IMR-90 (cell line): ENCODE measurements at regions not wholly inside any gene's neighbourhood (a gene's known extent, or its start where the extent isn't known, plus 50 kb on each side); places are given as distances from the start of the nearest gene placed in this dataset.

Source experiments
- ATAC-seq: fragments of 200-7000 bp; cut with Tn5 transposase; 2 replicates; pipeline ENCODE4 v1.9.1; 2020; ENCODE audit warnings: low read depth, mild to moderate bottlenecking, moderate library complexity
- BruUV-seq: library from RNA; stranded (reverse); fragments of 400-500 nt; replicated peaks from 2 replicates; lab custom pipeline; 2021; lab: Mats Ljungman, UMichigan
- CTCF ChIA-PET: fragments of 300-600 bp; formaldehyde crosslinking; extraction: SDS; loops from one replicate; lab custom pipeline; 2021; ENCODE audit warnings: antibody characterized with exemption; lab: Yijun Ruan, JAX
- POLR2A ChIA-PET: fragments of 300-600 bp; sonication (Branson Sonifier 250); formaldehyde crosslinking; loops from one replicate; lab custom pipeline; 2022; ENCODE audit warnings: antibody characterized with exemption; ENCODE audit not compliant: unreplicated experiment; lab: Charles Lee
- DNase-seq: peaks from one replicate; pipeline ENCODE4 v3.0.0; 2013
- H2AFZ ChIP-seq: replicated peaks from 2 replicates; pipeline ENCODE3; 2013; ENCODE audit warnings: low read length, mild to moderate bottlenecking; ENCODE audit not compliant: poor library complexity
- H2AK5ac ChIP-seq: 2 replicates; pipeline ENCODE4 v1.6.1; 2013; ENCODE audit warnings: low read depth, low read length, inconsistent platforms
- H2AK9ac ChIP-seq: replicated peaks from 2 replicates; pipeline ENCODE3; 2013; ENCODE audit warnings: mild to moderate bottlenecking, low read depth, low read length, moderate library complexity; ENCODE audit not compliant: poor library complexity
- H2BK120ac ChIP-seq: 2 replicates; pipeline ENCODE4 v1.6.1; 2013; ENCODE audit warnings: low read depth, low read length, inconsistent platforms
- H2BK15ac ChIP-seq: 3 replicates; pipeline ENCODE4 v1.6.1; 2013; ENCODE audit warnings: low read depth, low read length, inconsistent platforms
- H2BK20ac ChIP-seq: 2 replicates; pipeline ENCODE4 v1.6.1; 2013; ENCODE audit warnings: low read depth, mild to moderate bottlenecking, inconsistent platforms, low read length, moderate library complexity
- H2BK5ac ChIP-seq: 2 replicates; pipeline ENCODE4 v1.6.1; 2013; ENCODE audit warnings: mild to moderate bottlenecking, low read depth, low read length, inconsistent platforms; ENCODE audit not compliant: poor library complexity, severe bottlenecking
- H3K14ac ChIP-seq: replicated peaks from 2 replicates; pipeline ENCODE4 v1.6.1; 2013; ENCODE audit warnings: low read depth, low read length, inconsistent platforms
- H3K18ac ChIP-seq: 2 replicates; pipeline ENCODE4 v1.6.1; 2013; ENCODE audit warnings: low read depth, low read length, control low read depth
- H3K23ac ChIP-seq: 2 replicates; pipeline ENCODE4 v1.6.1; 2013; ENCODE audit warnings: low read depth, low read length, inconsistent platforms
- H3K27ac ChIP-seq: 2 replicates; pipeline ENCODE4 v1.5.1; 2013; ENCODE audit warnings: mild to moderate bottlenecking, control low read depth, low read length; ENCODE audit not compliant: insufficient read depth
- H3K27me3 ChIP-seq: 2 replicates; pipeline ENCODE4 v1.6.1; 2013; ENCODE audit warnings: low read length; ENCODE audit not compliant: control insufficient read depth, insufficient read depth
- H3K36me3 ChIP-seq: 2 replicates; pipeline ENCODE4 v1.6.1; 2013; ENCODE audit warnings: low read length, mixed read lengths; ENCODE audit not compliant: control insufficient read depth, insufficient read depth
- H3K4ac ChIP-seq: 2 replicates; pipeline ENCODE4 v1.6.1; 2013; ENCODE audit warnings: low read depth, low read length, inconsistent platforms
- H3K4me1 ChIP-seq: 2 replicates; pipeline ENCODE4 v1.6.1; 2013; ENCODE audit warnings: low read length, mixed read lengths; ENCODE audit not compliant: control insufficient read depth, insufficient read depth
- H3K4me2 ChIP-seq: 2 replicates; pipeline ENCODE4 v1.6.1; 2013; ENCODE audit warnings: low read depth, mild to moderate bottlenecking, control low read depth, low read length, moderate library complexity
- H3K4me3 ChIP-seq: 2 replicates; pipeline ENCODE4 v1.5.1; 2013; ENCODE audit warnings: low read depth, mild to moderate bottlenecking, control low read depth, low read length, moderate library complexity; ENCODE audit not compliant: insufficient read depth
- H3K56ac ChIP-seq: 2 replicates; pipeline ENCODE4 v1.6.1; 2013; ENCODE audit warnings: low read length, inconsistent platforms; ENCODE audit not compliant: insufficient read depth; ENCODE audit errors: extremely low read depth
- H3K79me1 ChIP-seq, 2 experiments: 2 replicates each; pipeline ENCODE4 v1.6.1; 2013; ENCODE audit warnings: low read length in 2 of 2, inconsistent platforms in 1 of 2, low read depth in 1 of 2
- H3K9ac ChIP-seq: 2 replicates; pipeline ENCODE4 v1.6.1; 2013; ENCODE audit warnings: low read depth, low read length, control low read depth
- H3K9me1 ChIP-seq: 2 replicates; pipeline ENCODE4 v1.6.1; 2013; ENCODE audit warnings: low read length, inconsistent platforms; ENCODE audit not compliant: insufficient read depth
- H3K9me3 ChIP-seq: 2 replicates; pipeline ENCODE4 v1.6.1; 2013; ENCODE audit warnings: low read length; ENCODE audit not compliant: control insufficient read depth, insufficient read depth
- H4K20me1 ChIP-seq: 2 replicates; pipeline ENCODE4 v1.6.1; 2013; ENCODE audit warnings: low read length, inconsistent platforms; ENCODE audit not compliant: insufficient read depth
- H4K5ac ChIP-seq: 2 replicates; pipeline ENCODE4 v1.6.1; 2013; ENCODE audit warnings: mild to moderate bottlenecking, low read depth, low read length, control low read depth
- H4K8ac ChIP-seq, 2 experiments: 2 replicates each; pipeline ENCODE4 v1.6.1; 2013; ENCODE audit warnings: low read depth in 2 of 2, low read length in 2 of 2, control low read depth in 1 of 2, inconsistent platforms in 1 of 2
- H4K91ac ChIP-seq: 2 replicates; pipeline ENCODE4 v1.6.1; 2013; ENCODE audit warnings: low read depth, low read length, inconsistent platforms; ENCODE audit not compliant: insufficient read depth
- RCOR1 ChIP-seq: IDR thresholded peaks from 2 replicates; pipeline ENCODE4 v1.6.1; 2012; ENCODE audit warnings: mild to moderate bottlenecking, low read length, improper control_type of control experiment; ENCODE audit not compliant: insufficient replicate concordance
- USF2 ChIP-seq: fragments of 150-350 bp; IDR thresholded peaks from 2 replicates; pipeline ENCODE4 v1.6.1; 2017; ENCODE audit warnings: mild to moderate bottlenecking, antibody characterized with exemption, low read length, low read depth
- WGBS, 2 experiments: methylation state at CpG; one replicate each; pipeline versions ENCODE4 v1.1.5 to v1.1.7; 2013; ENCODE audit warnings: missing lambda C conversion rate in 2 of 2; ENCODE audit not compliant: insufficient read length in 1 of 2; ENCODE audit errors: extremely low coverage in 2 of 2; 5-methylcytosine and 5-hydroxymethylcytosine counted together
- dilution Hi-C: fragments of 300-500 bp; cut with HindIII; formaldehyde crosslinking; loops from one replicate; pipeline ENCODE4 v1.14.3; 2018; ENCODE audit warnings: low sequenced_read_pairs; ENCODE audit not compliant: unreplicated experiment
- in situ Hi-C: fragments of 300-500 bp; cut with MboI; formaldehyde crosslinking; loops from 3 replicates; pipeline ENCODE4 v1.14.3; 2019; ENCODE audit warnings: low sequenced_read_pairs, inconsistent platforms, mixed read lengths
- intact Hi-C: fragments of 100-400 bp; cut with micrococcal nuclease; formaldehyde crosslinking; loops from 2 replicates; pipeline ENCODE4 v1.10.0; 2022

GRCh38 chr4:148574502-148574901, 132.3 kb upstream of the NR3C2 start:
- CTCF ChIA-PET = no interaction called here
- dilution Hi-C loops = no loop called here

More at GRCh38 chr4:148574502-148574901, 132.3 kb upstream of the NR3C2 start:
- WGBS, 2 experiments = no CpG with 5 or more reads among the region's 3 CpGs
- POLR2A ChIA-PET = no interaction called here
- Histone ChIP-seq H3K14ac (no peak overlapping the region), H2BK5ac (no peak overlapping the region), H4K5ac (no peak overlapping the region), H3K36me3 (no peaks in the 10 kb centered on the region), H4K91ac (no peak overlapping the region), H3K27me3 (no peaks in the 10 kb centered on the region), H3K4ac (no peak overlapping the region), H3K27ac (no peak overlapping the region), H3K56ac (no peak overlapping the region), H2BK120ac (no peak overlapping the region), H4K20me1 (no peaks in the 10 kb centered on the region), H2BK15ac (no peak overlapping the region), H3K18ac (no peak overlapping the region), H2BK20ac (no peak overlapping the region), H3K4me3 (no peak overlapping the region), H3K4me1 (no peaks in the 10 kb centered on the region), H2AK5ac (no peak overlapping the region), H3K9ac (no peak overlapping the region), H3K79me1 (no peaks in the 10 kb centered on the region), H2AFZ (peak overlapping the region; percentile 34), H3K4me2 (no peak overlapping the region), H2AK9ac (no peak overlapping the region), H3K9me1 (no peaks in the 10 kb centered on the region), H3K23ac (no peak overlapping the region), H3K9me3 (no peaks in the 10 kb centered on the region), H4K8ac (no peak overlapping the region)
- peak; percentile 84 for ATAC-seq
- DNase-seq = peak; percentile 72
- intact Hi-C loops (no loop called here), in situ Hi-C loops (no loop called here)
- BruUV-seq = no TSS peak
- TF ChIP-seq USF2 = peak; percentile 36; the same call in 1 of the 2 replicates
- no peak for TF ChIP-seq RCOR1
